Lung (tissue), 11 donors: ENCODE measurements at regions not wholly inside any gene's neighbourhood (a gene's known extent, or its start where the extent isn't known, plus 50 kb on each side); places are given as distances from the start of the nearest gene placed in this dataset.

Experiments
- ATAC-seq: fragments of 200-7000 bp; cut with Tn5 transposase; one replicate; pipeline ENCODE4 v1.9.1; 2020; ENCODE audit warnings: moderate number of reproducible peaks; ENCODE audit not compliant: insufficient read depth, low FRiP score
- DNase-seq, 3 donors: peaks; one replicate each; pipeline ENCODE4 v3.0.0-alpha.2; 2013 to 2017
- H3K27ac ChIP-seq, 2 donors: one replicate each; pipeline ENCODE4 v1.5.1; 2013; ENCODE audit warnings: mild to moderate bottlenecking in 2 of 2, moderate library complexity in 2 of 2, control low read depth in 1 of 2, inconsistent platforms in 1 of 2, low read depth in 1 of 2, low read length in 1 of 2
- H3K27me3 ChIP-seq, 3 donors: one replicate each; pipeline ENCODE4 v1.5.1; 2013; ENCODE audit warnings: low read length in 2 of 3; ENCODE audit not compliant: control insufficient read depth in 3 of 3, insufficient read depth in 3 of 3
- H3K36me3 ChIP-seq, 4 donors: one replicate each; pipeline ENCODE4 v1.5.1; 2013; ENCODE audit warnings: low read length in 4 of 4, mild to moderate bottlenecking in 1 of 4, moderate library complexity in 1 of 4; ENCODE audit not compliant: control insufficient read depth in 4 of 4, insufficient read depth in 4 of 4
- H3K4me1 ChIP-seq, 5 donors: one replicate each; pipeline ENCODE4 v1.5.1; 2013; ENCODE audit warnings: low read length in 5 of 5, mild to moderate bottlenecking in 2 of 5, moderate library complexity in 1 of 5; ENCODE audit not compliant: control insufficient read depth in 5 of 5, insufficient read depth in 5 of 5
- H3K4me3 ChIP-seq: one replicate; pipeline ENCODE4 v1.5.1; 2013; ENCODE audit warnings: mild to moderate bottlenecking, control low read depth, moderate library complexity
- H3K9ac ChIP-seq, 2 donors: one replicate each; pipeline ENCODE4 v1.5.1; 2013; ENCODE audit warnings: low read length in 2 of 2, control low read depth in 1 of 2; ENCODE audit not compliant: insufficient read depth in 1 of 2
- H3K9me3 ChIP-seq, 4 donors: one replicate each; pipeline ENCODE4 v1.5.1; 2013; ENCODE audit warnings: low read length in 3 of 4, mild to moderate bottlenecking in 1 of 4, moderate library complexity in 1 of 4; ENCODE audit not compliant: control insufficient read depth in 4 of 4, insufficient read depth in 3 of 4
- CTCF ChIP-seq: IDR thresholded peaks from 2 replicates; pipeline ENCODE4 v1.5.1; 2012; ENCODE audit warnings: mild to moderate bottlenecking; ENCODE audit errors: control extremely low read depth, extremely low read depth
- WGBS, 2 donors: extraction: QIAGEN DNeasy Blood & Tissue Kit; methylation state at CpG; one replicate each; pipeline ENCODE4 v1.1.7; 2013; 5-methylcytosine and 5-hydroxymethylcytosine counted together
- donor health status: control.
- donor health status: control.
- donor health status: Bipolar disorder and iron deficiency.
- donor health status: healthy.
- donor health status: DM: yes; HTN: yes; CAD: no.

GRCh38 chr2:145464866-145465265, 944.9 kb upstream of the ZEB2 start:
- 77 to 94% methylated on average over 3 of the region's 3 CpGs for WGBS, 2 donors

DNA sequence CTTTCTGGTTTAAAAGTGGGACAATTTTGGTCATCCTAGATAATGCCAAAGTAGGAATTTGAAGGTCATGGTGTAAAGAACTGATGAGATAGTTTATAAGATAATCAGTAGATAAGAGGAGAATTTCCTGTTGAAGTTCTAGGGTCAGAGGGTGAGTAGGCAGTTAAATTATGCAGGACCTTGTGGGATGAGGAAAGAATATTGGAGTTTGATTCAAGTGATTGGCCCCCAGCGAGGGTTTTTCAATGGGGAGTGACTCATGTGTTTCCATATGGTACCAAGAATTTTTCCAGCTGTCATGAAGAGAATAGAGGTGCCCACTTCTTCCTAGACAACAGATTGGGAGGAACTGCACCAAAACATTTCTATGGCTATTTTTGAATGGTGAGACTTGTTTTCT, 940.2 kb upstream of the ZEB2 start:
- H3K4me1 ChIP-seq = no peaks in the 10 kb centered on the region
- H3K36me3 ChIP-seq = no peaks in the 10 kb centered on the region
- H3K9me3 ChIP-seq = no peaks in the 10 kb centered on the region
- TF ChIP-seq CTCF = no peak
- 60 to 88% methylated on average over 1 of the region's 1 CpG for WGBS, 2 donors
- H3K9ac ChIP-seq = no peak overlapping the region
- H3K27ac ChIP-seq = no peak overlapping the region
- no peaks in the 10 kb centered on the region for H3K27me3 ChIP-seq
- ATAC-seq (no peak), DNase-seq (no peak)
- no peak overlapping the region for H3K4me3 ChIP-seq

More at GRCh38 chr2:145464866-145465265, 944.9 kb upstream of the ZEB2 start:
- no peaks in the 10 kb centered on the region for H3K36me3 ChIP-seq
- DNase-seq = no peak
- H3K27ac ChIP-seq = no peak overlapping the region
- H3K27me3 ChIP-seq = no peaks in the 10 kb centered on the region
- TF ChIP-seq CTCF = no peak
- no peaks in the 10 kb centered on the region for H3K9me3 ChIP-seq
- no peak for ATAC-seq
- H3K4me3 ChIP-seq = no peak overlapping the region
- no peaks in the 10 kb centered on the region for H3K4me1 ChIP-seq
- H3K9ac ChIP-seq = no peak overlapping the region

GRCh38 chr2:145431181-145431951, 911.4 kb upstream of the ZEB2 start:
- DNase-seq = peak in 1 of 3 donors; percentile 29
- H3K4me3 ChIP-seq = no peak overlapping the region
- 76 to 84% methylated on average over 9 of the region's 9 CpGs for WGBS, 2 donors
- H3K27me3 ChIP-seq = no peaks in the 10 kb centered on the region
- no peaks in the 10 kb centered on the region for H3K9me3 ChIP-seq
- H3K9ac ChIP-seq = no peak overlapping the region
- peaks cover 0 to 5% (median 0%) of the 10 kb centered on the region in 5 donors for H3K4me1 ChIP-seq
- no peaks in the 10 kb centered on the region for H3K36me3 ChIP-seq
- ATAC-seq = no peak
- no peak overlapping the region for H3K27ac ChIP-seq
- no peak for TF ChIP-seq CTCF
